ENCODE measurements at regions not wholly inside any gene's neighbourhood (a gene's known extent, or its start where the extent isn't known, plus 50 kb on each side); places are given as distances from the start of the nearest gene placed in this dataset.

GRCh38 chr4:54172156-54172555, 56.9 kb upstream of the PDGFRA start:
- Histone ChIP-seq H3K27ac (ENCODE audit: extremely low read depth, low read depth, low read length) (no peak overlapping the region), H3K4me1 (replicated peaks in 1 of 2; ENCODE audit: control insufficient read depth in 2 of 2, insufficient read depth in 2 of 2, low read length in 2 of 2) (no peaks in the 10 kb centered on the region), H3K36me3 (ENCODE audit: control insufficient read depth, insufficient read depth, low read length) (no peaks in the 10 kb centered on the region), H3K4me3 (no peak overlapping the region), H3K9ac (ENCODE audit: insufficient read depth in 1 of 2, low read depth in 2 of 2, low read length in 2 of 2) (no peak overlapping the region), H4K20me1 (replicated peaks; ENCODE audit: control insufficient read depth, insufficient read depth, low read length) (no peaks in the 10 kb centered on the region; the same call in 1 of the 2 replicates), H3K9me1 (ENCODE audit: control insufficient read depth, insufficient read depth, low read length) (no peaks in the 10 kb centered on the region), H2AFZ (ENCODE audit: low read depth, low read length) (no peak overlapping the region), H3K79me2 (ENCODE audit: control insufficient read depth, insufficient read depth, low read length) (no peaks in the 10 kb centered on the region), H3K4me2 (ENCODE audit: insufficient read depth, low read length) (no peak overlapping the region), H3K9me3 (replicated peaks; ENCODE audit: control insufficient read depth, insufficient read depth, low read depth, low read length) (no peaks in the 10 kb centered on the region), H3K27me3 (ENCODE audit: control insufficient read depth in 2 of 2, insufficient read depth in 2 of 2, low read length in 2 of 2) (no peaks in the 10 kb centered on the region; a peak in 1 of 5 replicates)
- intact Hi-C loops (cut with micrococcal nuclease) (no loop called here), in situ Hi-C loops (cut with MboI) (no loop called here)
- CTCF ChIA-PET (ENCODE audit: low intra/inter-chr PET ratio), result no interaction called here
- FAIRE-seq (no peak), ATAC-seq (no peak), DNase-seq (ENCODE audit: extremely low read depth in 1 of 4, low spot score in 3 of 4) (no peak)
- POLR2A ChIA-PET, result interaction anchor here (0.6 kb wide), 1 partner anchor 1386 kb away, joined by 4 read pairs; no protein-coding TSS in a partner anchor
- 2% methylated on average over 4 of the region's 4 CpGs for WGBS (ENCODE audit: insufficient coverage, low coverage, missing lambda C conversion rate)
- BruUV-seq (replicated peaks), result no TSS peak
- TF ChIP-seq THRAP3 (IDR thresholded peaks at IDR 0.05; ENCODE audit: borderline replicate concordance) (no peak), RUNX1 (IDR thresholded peaks at IDR 0.05; ENCODE audit: low read depth) (no peak), E2F3 (CRISPR knock-in tag; IDR thresholded peaks at IDR 0.05) (no peak), ARID3A (IDR thresholded peaks at IDR 0.05; ENCODE audit: borderline replicate concordance, low read depth, low read length) (no peak), MTA1 (IDR thresholded peaks at IDR 0.05; ENCODE audit: borderline replicate concordance) (no peak), ZNF586 (CRISPR knock-in tag; conservative IDR thresholded peaks at IDR 0.05) (no peak), SMAD2 (IDR thresholded peaks at IDR 0.05; ENCODE audit: low read depth, low read length) (no peak), NCOA2 (IDR thresholded peaks at IDR 0.05; ENCODE audit: partially characterized antibody in 2 of 2) (no peak), ZEB2 (IDR thresholded peaks at IDR 0.05) (no peak), RAD21 (CRISPR knock-in tag; conservative IDR thresholded peaks at IDR 0.05 in 1 of 2, IDR thresholded peaks at IDR 0.05 in 1 of 2) (no peak), CREB3L1 (IDR thresholded peaks at IDR 0.05; ENCODE audit: borderline replicate concordance, low read depth) (no peak), SPI1 (IDR thresholded peaks at IDR 0.05; ENCODE audit: borderline replicate concordance, low read depth, low read length) (no peak)
